ENCODE measurements at regions not wholly inside any gene's neighbourhood (a gene's known extent, or its start where the extent isn't known, plus 50 kb on each side); places are given as distances from the start of the nearest gene placed in this dataset.

DNA sequence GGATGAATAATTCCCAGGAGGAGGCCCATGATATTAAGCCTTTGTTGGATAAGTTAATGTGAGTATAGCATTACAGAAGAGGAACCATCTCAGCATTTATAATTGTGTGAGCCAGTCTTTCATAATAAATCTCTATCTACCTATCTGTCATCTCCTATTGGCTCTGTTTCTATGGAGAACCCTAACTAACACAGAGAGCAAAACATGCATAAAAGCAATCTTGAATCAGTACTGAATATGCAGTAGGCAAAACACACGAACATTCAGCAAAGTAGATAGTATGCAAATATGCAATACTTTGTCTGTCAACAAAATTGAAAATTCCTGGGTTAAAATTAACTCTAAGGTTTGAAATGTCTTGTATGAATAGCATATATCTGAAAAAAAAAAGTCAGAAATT lies 966.3 kb downstream of the DIAPH3 start:
- in situ Hi-C loops (cut with MboI; ENCODE audit: low sequenced_read_pairs): no loop called here

DNA sequence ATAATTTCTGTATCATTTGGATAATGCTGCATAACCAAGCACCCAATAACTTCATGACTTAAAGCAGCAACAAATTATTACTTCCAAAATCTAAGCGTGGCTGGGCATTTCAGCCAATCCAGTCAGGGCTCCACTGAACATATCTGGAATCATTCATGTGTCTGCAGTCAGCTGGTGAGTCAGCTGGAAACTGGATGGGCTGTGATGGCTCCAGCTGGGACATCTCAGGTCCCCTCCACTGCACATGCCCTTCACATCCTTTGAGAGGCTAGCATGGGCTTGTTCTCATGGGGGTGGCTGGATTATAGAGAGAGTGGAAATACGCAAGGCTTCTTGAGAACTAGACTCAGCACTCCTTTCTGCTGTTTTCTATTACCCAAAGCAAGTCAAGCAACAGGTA lies 961.9 kb downstream of the DIAPH3 start:
- in situ Hi-C loops (cut with MboI; ENCODE audit: low sequenced_read_pairs): no loop called here

DNA sequence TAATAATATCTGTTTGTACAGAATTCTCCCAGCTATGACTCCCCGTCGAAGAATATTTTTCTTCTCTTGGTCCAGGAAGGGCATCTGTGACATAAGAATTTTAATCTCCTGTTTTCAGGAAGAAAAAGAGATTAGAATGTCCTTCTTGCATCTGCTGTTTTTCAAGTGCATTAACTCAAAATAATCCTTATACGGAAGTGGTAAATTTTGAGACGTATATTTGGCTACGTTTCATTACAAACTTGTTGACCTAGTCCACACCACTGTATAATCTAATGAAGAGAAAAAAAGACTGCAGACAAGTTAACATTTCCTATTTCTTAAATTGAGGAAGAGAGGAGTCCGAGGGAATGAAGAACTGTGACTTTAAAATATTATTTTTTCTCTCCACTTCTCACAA lies 959.9 kb downstream of the DIAPH3 start:
- in situ Hi-C loops (cut with MboI; ENCODE audit: low sequenced_read_pairs): no loop called here

DNA sequence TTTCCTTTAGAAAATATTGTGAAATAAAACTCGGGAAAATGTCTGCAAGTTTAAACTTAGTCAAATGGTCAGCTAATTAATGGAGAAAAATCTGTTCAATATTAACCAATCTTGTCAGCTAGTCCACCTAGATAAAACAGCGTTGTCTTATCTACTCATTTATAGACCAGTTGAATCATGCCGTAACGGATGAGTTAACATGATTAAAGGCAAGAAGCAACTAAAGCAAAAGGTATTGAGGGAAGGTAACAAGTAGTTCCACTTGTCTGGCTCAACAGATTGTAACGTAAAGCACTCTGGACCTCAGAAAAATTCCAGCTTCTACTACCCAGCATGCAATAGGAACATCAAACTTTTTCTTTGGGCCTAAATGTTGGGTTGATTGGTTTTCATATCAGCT lies 958.2 kb downstream of the DIAPH3 start:
- in situ Hi-C loops (cut with MboI; ENCODE audit: low sequenced_read_pairs): no loop called here

DNA sequence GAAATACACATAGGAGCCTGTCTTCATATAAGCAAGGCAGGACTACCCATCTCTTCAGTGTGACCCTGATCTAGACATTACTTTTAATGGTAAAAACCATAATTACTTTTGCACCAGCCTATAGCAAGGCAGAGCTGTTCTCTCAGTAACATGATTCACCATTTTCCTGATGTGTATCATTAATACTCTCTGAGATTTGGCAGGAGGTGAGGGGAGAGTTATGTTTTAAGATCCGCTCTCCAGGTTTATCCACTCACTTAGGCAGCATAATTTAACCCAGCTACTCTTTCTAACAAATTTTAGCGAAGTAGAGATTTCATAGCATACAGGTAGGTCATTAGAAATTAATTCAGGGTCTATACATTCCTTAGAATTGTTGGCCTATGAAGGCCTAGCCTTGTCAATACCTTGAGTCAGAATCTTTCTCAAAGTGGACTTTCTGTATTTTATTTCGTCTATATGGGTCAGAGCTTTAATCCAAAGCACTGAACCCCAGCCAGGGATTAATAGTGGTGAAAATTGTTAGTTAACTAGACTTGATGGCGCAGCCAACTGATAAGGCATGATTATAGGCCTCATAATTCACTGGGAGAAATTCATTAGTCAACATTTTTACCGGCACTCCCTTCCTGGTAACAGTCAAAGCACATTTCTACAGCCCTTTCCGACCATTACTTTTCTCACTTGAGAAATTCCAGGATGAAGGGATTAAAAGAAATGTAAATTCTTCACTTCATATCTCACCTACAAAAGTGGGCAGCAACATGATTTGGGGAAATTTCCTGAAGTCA lies 955.1 kb downstream of the DIAPH3 start:
- in situ Hi-C loops (cut with MboI; ENCODE audit: low sequenced_read_pairs): no loop called here

DNA sequence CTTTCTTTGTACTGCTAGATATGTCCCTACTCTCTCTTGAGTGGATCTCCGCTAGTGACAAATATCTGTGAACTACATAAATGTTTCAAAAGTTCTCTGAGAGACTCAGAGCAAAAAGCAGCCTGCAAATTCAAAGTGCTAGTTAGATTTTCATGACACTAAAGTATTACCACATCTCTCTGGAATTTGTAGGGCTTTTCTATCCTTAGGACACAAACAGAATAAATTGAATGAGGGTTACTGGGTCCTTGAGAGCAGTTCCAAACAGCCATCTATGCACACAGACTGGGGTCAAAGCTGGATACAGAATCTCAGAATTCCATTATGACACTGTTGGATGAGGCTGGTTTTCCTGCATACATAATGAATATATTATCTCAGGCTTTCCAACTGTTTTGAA lies 953.2 kb downstream of the DIAPH3 start:
- in situ Hi-C loops (cut with MboI; ENCODE audit: low sequenced_read_pairs): no loop called here

DNA sequence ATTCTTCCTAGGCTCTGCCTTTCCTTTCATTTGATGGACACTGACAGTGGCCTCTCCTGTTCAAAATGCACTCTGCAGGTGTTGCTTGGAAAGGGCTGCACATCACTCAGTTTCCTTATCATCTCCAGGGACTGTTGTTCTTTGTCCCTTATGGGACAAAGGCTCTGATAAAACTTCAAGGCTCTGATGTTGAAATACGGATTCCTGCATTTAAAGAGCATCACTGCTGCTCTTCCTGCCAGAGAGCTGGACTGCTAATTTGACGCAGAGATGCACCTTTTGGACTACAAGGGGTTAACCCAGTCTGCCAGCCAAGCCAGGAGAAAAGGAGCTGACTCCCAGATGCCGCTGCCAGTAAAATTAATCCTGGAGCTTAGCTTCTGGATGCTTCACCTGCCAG lies 952.1 kb downstream of the DIAPH3 start:
- in situ Hi-C loops (cut with MboI; ENCODE audit: low sequenced_read_pairs): no loop called here

DNA sequence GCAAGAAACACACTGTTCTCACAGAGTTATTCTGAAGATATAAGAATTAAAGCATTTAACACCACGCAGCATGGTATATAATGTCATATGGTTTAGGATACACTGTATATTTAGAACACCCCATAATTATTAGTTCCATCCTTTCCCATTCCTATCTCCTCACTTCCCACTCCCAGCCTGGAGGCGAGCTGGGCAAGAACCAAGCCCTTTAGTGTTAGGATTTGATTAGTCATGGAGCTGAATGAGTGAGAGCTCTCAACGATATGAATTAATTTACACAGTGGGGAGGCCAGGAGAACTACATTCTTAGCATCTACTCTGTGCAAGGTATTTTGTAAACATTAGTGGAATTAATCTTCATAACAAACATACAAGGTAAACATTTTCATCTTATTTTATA lies 934.3 kb downstream of the DIAPH3 start:
- in situ Hi-C loops (cut with MboI; ENCODE audit: low sequenced_read_pairs): no loop called here

DNA sequence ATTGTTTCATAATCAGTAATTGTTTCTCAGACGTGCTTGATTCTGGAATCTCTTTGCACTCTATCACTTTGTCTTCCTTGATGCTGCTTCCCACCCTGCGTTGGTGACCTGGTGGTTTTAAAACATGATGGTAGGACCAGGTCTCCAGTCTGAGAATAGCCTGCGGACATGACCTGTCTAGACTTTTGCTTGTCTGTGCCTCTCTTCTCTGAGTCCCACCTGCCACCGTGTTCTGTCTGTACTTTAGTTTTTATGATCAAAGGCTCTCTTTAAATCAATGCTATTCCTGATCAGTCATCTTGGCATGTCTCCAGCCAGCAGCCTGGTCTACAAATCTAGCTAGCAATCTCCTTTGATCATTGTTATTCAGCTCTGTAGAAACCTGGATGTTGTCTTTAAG lies 933.9 kb downstream of the DIAPH3 start:
- in situ Hi-C loops (cut with MboI; ENCODE audit: low sequenced_read_pairs): no loop called here

DNA sequence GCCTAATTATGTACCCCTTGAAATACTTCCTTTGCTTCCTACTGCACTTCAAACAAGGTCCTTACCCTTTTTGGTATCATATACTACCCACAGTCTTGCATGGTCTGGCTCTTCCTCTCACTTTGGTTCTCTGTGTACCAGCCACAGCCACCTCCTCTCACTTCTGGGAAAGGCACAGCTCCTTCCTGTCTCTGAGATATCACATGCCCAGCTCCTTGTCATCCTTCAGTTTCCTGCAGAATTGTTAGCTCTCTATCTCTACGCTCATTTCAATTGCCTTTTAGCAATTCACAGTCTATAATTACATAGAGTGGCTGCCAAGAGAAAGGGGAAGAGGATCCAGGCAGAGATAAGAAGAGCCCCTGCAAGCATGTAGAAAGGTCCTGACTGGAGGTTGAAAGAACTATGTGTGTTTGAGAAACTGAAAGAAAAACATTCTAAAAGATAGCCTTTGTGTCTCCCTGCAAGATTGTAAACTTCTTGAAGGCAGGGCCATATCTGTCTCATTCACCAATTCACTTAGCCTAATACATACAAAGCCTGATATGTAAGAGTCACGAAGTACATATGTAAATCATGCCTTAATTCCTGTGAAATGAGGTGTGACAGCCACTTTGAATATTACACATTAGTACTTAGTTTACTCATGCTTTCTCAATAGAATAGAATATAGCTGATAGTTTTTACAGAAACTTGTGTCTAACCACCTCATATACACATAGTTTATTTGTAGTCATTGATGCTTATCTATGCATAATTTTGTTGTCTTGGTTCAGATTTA lies 933.1 kb downstream of the DIAPH3 start:
- in situ Hi-C loops (cut with MboI; ENCODE audit: low sequenced_read_pairs): no loop called here

DNA sequence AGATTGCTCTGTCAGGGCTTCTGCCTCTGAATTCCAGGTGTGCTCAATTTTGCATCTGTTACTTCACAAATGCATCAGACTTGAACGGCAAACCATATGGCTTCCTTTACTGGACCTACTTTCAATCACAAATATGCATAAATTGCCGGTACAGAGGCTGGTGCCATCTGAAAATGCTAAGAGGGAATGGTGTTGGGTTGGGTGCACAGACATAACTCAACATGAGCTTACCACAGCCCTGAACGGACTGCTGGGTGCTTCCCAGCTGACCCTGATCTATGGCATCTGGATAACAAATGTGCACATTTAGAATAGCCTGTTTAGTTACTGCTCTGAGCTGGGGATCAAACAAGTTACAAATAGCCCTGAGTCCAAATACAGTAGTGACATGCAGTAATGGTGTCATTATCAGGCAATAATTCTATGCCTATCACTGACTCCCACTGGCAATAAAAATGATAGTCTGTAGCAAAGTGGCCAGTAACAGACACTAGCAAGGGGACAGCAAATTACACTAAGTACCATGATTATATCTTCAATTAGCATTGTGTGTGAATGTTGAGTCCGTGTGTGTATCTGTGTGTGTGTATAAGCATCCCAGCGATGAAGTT lies 927.3 kb downstream of the DIAPH3 start:
- in situ Hi-C loops (cut with MboI; ENCODE audit: low sequenced_read_pairs): no loop called here

DNA sequence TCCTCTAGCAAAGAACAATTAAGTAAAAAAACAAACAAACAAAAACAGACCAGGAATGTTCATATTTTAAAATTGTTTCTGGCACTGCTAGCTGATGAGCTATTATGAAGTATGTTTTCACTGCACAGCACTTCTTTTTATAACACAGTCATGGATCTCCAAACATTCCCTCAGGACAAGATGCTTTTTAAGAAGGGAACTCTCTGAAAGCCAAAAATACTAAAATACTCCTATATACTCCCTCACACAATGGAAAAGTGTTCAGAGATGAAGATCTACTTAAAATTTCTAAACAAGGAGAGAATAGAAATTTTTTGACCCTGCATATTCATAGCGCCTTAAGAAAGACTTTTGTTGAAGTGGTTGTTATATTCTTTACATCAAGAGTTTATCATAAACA lies 926.8 kb downstream of the DIAPH3 start:
- in situ Hi-C loops (cut with MboI; ENCODE audit: low sequenced_read_pairs): no loop called here

DNA sequence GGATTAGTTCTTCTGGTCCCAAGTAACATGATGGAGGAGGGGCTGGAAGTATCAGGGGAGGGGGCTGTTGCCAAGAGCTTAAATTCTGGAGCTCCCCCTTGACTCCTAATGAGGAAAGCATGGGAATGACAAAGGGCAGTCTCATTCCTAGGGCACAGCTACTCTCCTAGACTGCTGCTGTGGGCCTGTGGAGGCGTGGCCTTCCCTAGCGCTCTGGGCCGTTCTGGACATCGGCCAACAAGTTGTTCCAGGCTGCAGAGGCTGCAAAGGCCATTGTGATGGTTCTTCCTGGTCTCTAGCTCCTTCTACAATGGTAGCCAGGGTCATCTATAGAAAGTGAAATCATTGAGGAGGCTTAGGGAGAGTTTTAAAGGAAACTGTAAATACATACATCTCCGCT lies 916.6 kb downstream of the DIAPH3 start:
- in situ Hi-C loops (cut with MboI; ENCODE audit: low sequenced_read_pairs): no loop called here

DNA sequence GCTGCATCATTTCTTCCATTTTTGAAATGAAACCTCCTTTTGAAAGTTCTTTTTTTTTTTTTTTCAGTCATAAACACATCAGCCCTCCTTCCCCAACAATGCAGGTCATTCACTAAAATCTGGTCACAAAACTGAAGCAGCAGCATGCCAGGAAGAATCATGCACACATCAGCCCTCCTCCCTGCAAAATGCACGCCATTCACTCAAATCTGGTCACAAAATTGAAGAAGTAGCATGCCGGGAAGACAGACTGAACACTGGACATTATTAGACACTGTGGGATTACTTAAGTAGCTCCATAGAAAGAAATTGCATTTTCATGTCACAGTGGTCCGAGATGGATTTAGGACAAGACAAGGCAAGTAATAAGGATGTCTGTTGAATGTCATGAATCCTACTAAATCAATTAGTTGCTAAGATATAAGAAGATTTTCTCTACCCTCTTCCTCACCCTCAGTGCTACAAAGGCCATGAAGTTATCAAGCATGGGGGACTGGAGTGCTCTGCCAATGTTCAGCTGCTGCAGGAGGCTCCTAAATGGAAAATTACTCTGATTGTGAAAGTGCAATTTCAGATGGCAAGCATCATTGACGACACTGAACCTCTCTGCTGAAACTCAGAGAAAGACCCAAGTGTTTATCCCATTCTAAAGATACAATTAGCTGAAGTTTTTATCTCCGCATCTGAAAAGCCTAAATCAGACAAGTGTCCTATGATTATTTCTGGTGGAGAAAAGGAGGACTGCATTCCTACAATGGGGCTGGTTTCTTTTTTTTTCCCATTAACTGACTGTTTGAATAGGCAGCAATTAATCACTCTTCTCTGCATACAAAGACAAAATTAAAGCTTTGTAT lies 913.2 kb downstream of the DIAPH3 start:
- in situ Hi-C loops (cut with MboI; ENCODE audit: low sequenced_read_pairs): no loop called here

DNA sequence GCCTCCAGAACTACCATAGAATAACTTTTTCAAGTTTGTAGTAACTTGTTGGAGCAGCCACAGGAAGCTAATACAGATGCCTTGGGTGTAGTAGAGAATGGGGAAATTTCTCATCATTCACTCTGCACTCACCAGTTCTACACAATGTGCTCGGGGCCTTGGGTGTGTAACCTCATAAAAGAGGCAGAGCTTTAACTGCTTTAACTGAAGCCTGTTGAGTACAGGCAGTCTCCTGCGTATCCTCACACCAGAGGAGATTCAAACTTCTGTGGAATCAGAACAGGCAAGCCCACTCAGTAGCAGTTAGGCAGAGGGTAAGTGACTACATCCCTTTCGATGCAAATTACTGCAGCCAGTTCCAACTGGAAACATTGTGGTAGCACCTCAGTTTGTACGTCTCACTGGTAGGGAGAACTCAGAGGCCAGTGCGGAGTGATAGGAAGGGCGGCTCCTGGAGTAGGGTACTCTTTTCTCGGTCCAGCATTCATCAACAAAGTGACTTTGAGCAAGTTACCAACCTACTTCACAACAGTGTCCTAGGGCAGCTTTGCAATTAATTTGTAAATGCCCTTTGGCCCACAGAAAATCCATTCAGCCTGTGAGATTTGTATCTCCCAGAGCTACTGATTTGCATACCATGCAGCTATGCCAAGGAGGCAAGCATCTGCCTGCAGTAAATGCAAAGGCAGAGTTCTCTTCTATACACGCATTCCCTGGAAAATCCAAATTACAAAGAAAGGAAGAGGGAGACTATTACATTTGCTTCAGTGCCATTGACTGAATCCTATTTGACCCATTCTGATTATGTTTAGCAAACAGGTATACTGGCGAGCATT lies 904.3 kb downstream of the DIAPH3 start:
- in situ Hi-C loops (cut with MboI; ENCODE audit: low sequenced_read_pairs): no loop called here

DNA sequence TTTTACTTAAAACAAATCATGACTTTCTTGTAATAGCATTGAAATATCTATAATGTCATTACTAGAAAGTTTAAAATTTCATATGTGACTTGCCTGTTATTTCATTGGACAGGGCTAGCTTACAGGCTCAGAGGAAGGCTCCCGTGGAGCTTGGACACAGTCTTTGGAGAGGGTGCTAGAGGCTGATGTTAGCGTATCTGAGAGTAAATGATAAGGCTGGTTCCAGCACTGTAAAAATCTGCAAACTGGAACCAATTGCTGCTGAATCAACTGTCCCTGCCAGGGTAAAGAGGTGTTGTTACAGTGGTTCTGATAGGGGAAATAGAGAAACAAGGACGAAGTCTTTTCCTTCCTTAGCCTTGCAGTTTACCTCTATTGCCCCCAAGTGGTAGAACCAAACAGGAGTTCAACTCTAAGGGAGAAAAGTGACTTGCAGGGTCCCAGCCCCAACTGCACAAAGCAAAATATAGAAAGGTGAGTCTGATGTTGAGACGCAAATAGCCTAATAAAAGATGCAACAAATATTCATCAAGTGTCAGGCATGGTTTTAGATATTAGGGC lies 901.7 kb downstream of the DIAPH3 start:
- in situ Hi-C loops (cut with MboI; ENCODE audit: low sequenced_read_pairs): no loop called here

DNA sequence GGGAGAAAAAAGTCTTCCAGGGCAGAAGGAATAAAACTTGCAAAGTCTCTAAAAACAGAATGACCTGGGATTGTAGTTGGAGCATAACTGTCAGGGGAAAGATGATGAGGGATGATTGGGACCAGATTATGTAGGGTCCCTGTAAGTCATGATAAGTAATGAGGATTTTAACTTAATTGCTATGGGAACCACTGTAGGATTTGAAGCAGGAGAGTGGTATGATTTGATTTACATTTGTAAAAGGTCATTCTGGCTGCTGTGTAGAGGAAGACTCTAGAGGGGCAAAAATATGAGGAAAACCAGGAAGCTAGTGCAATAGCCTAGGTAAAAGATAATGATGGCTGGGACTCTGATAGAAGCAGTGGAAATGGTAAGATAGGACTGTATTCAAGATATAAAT lies 900.2 kb downstream of the DIAPH3 start:
- in situ Hi-C loops (cut with MboI; ENCODE audit: low sequenced_read_pairs): no loop called here

DNA sequence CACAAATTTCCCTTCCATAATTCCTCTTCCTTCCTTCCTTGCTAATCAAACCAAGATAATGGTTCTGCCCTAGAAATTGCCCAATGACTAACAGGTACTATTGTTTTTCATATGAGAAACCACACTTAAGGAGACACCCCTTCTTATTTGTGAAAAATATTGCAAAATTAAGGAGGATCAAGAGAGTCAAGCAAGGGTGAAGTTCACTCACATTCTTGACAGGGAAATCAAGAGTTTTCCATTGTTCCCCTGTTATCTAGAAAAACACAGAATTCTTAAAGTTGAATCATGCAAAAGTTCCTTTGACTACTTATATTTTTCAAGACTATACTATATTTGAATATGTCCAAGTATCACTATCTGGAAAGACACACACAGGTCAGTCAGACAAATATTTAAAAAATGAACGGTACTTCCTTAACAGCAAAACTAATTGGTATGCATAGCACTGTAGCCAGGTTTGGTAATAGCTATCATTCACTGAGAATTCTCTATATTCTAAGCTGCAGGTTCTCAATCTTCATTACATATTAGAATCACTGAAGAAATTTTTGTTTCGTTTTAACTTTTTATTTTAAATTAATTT lies 897.2 kb downstream of the DIAPH3 start:
- in situ Hi-C loops (cut with MboI; ENCODE audit: low sequenced_read_pairs): no loop called here

DNA sequence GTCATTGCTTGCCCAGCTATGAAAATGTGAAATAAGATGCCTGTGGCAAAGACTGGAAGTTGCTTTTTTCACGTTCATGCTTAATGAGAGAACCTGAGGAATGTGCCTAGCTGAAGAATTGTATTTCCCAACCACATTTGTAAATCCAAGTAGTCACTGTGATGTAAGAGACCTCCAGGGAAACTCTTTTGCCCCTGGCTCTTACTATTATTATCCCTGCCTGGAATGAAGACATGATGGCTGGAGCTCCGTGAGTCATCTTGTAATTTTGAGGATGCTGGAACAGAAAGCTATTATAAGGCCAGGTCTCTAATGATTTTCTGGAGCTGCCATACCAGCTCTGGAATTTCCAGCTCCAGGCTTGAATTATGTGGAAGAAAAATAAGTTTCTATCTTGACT lies 894.3 kb downstream of the DIAPH3 start:
- in situ Hi-C loops (cut with MboI; ENCODE audit: low sequenced_read_pairs): no loop called here

DNA sequence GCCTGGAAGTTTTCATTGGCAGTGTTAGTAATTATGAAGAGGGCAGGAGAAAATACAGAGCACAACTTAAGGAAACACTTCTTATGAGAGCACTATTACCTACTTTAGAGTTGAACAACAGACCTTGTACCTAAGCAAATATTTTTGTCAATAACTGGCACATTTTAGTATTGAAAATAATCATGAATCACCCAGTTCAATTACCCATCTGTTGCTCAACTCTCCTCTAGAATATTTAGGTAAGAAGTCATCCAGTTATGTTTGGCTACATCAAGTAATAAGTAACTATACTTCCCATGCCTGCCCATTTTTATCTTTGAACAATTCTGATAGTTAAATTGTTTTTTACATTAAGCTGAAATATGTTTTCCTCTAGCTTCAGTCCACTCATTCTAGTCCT lies 893.4 kb downstream of the DIAPH3 start:
- in situ Hi-C loops (cut with MboI; ENCODE audit: low sequenced_read_pairs): no loop called here
